Natural killer cell (primary cell): ENCODE measurements at regions not wholly inside any gene's neighbourhood (a gene's known extent, or its start where the extent isn't known, plus 50 kb on each side); places are given as distances from the start of the nearest gene placed in this dataset.

ENCODE experiments used
- ATAC-seq, 3 donors: fragments of 150-1000 bp in 2 of 3; fragments of 200-7000 bp in 1 of 3; cut with Tn5 transposase; 1 replicate in 1 of 3; 2 replicates in 2 of 3; pipeline ENCODE4 v1.10.0; 2021; ENCODE audit warnings: mild to moderate bottlenecking in 2 of 3, moderate library complexity in 2 of 3
- DNase-seq, 2 donors: peaks; one replicate each; pipeline versions ENCODE4 v3.0.0 to v3.0.0-alpha.2; 2013 to 2021; ENCODE audit warnings: mixed read lengths in 1 of 2
- H3K27ac ChIP-seq: one replicate; pipeline ENCODE4 v1.5.1; 2013; ENCODE audit warnings: mild to moderate bottlenecking, low read length
- H3K27me3 ChIP-seq: one replicate; pipeline ENCODE4 v1.6.1; 2013; ENCODE audit warnings: low read length; ENCODE audit not compliant: control insufficient read depth, insufficient read depth
- H3K36me3 ChIP-seq: one replicate; pipeline ENCODE4 v1.6.1; 2013; ENCODE audit warnings: low read length; ENCODE audit not compliant: control insufficient read depth, insufficient read depth
- H3K4me1 ChIP-seq: one replicate; pipeline ENCODE4 v1.6.1; 2013; ENCODE audit warnings: low read length; ENCODE audit not compliant: control insufficient read depth, insufficient read depth
- H3K4me3 ChIP-seq: one replicate; pipeline ENCODE4 v1.5.1; 2013; ENCODE audit warnings: low read length
- H3K9me3 ChIP-seq: one replicate; pipeline ENCODE4 v1.6.1; 2013; ENCODE audit warnings: low read length; ENCODE audit not compliant: control insufficient read depth, insufficient read depth
- H3K27ac Mint-ChIP-seq, 2 donors: one replicate each; pipeline ENCODE4 v1.8.0; 2022; ENCODE audit warnings: mild to moderate bottlenecking in 2 of 2, mixed read lengths in 2 of 2, moderate library complexity in 1 of 2
- H3K27me3 Mint-ChIP-seq, 2 donors: one replicate each; pipeline ENCODE4 v1.8.0; 2022; ENCODE audit warnings: low read depth in 2 of 2, mixed read lengths in 2 of 2
- H3K36me3 Mint-ChIP-seq: one replicate; pipeline ENCODE4 v1.8.0; 2022; ENCODE audit warnings: mixed read lengths
- H3K4me1 Mint-ChIP-seq, 2 donors: one replicate each; pipeline ENCODE4 v1.8.0; 2022; ENCODE audit warnings: mixed read lengths in 2 of 2
- H3K4me3 Mint-ChIP-seq: one replicate; pipeline ENCODE4 v1.8.0; 2022; ENCODE audit warnings: mild to moderate bottlenecking, moderate library complexity, mixed read lengths
- H3K9me3 Mint-ChIP-seq, 2 donors: one replicate each; pipeline ENCODE4 v1.8.0; 2022; ENCODE audit warnings: mixed read lengths in 2 of 2
- WGBS: methylation state at CpG from one replicate; pipeline ENCODE4 v1.1.7; 2013; ENCODE audit warnings: missing lambda C conversion rate; ENCODE audit not compliant: insufficient coverage; 5-methylcytosine and 5-hydroxymethylcytosine counted together
- intact Hi-C: fragments of 100-400 bp; cut with micrococcal nuclease; formaldehyde crosslinking; loops from one replicate; pipeline ENCODE4 v1.14.2; 2022
- TF ChIP-seq, protein P1 (sequence below): fragments of 200-600 bp; IDR thresholded peaks from one replicate; pipeline ENCODE4 v1.8.0; 2022; ENCODE audit warnings: antibody characterized with exemption

DNA sequence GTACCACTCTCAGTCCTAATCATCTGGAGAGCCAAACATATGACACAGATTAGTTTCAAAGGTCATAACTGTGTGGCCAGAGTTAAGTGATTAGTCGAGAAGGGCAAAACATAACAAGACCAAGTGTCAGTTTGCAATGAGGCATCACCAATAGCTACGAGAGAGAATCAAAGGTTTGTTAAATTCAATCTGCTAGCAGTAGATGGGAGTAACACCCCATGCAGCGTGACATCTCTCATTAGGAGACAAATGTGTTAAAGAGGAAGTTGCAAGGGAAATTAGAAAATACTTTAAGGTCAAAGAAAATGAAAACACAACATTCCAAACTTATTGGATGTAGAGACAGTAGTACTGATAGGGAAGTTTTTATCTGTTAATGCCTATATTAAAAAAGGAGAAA is 135.7 kb upstream of the SYT10 start:
- ATAC-seq, result no peak
- WGBS, result 45% methylated on average over 2 of the region's 3 CpGs
- Histone ChIP-seq H3K4me3 (no peak overlapping the region), H3K27me3 (no peaks in the 10 kb centered on the region), H3K27ac (no peak overlapping the region), H3K4me1 (no peaks in the 10 kb centered on the region), H3K36me3 (no peaks in the 10 kb centered on the region), H3K9me3 (no peaks in the 10 kb centered on the region)
- H3K36me3 Mint-ChIP-seq, result no peaks in the 10 kb centered on the region
- H3K27me3 Mint-ChIP-seq, result no peaks in the 10 kb centered on the region
- no peaks in the 10 kb centered on the region for H3K4me1 Mint-ChIP-seq
- no peak overlapping the region for H3K4me3 Mint-ChIP-seq
- H3K9me3 Mint-ChIP-seq, result peaks cover 5 to 11% of the 10 kb centered on the region in 2 donors
- no peak for DNase-seq
- intact Hi-C loops, result no loop called here
- H3K27ac Mint-ChIP-seq, result no peak overlapping the region
- TF ChIP-seq, protein P1, sequence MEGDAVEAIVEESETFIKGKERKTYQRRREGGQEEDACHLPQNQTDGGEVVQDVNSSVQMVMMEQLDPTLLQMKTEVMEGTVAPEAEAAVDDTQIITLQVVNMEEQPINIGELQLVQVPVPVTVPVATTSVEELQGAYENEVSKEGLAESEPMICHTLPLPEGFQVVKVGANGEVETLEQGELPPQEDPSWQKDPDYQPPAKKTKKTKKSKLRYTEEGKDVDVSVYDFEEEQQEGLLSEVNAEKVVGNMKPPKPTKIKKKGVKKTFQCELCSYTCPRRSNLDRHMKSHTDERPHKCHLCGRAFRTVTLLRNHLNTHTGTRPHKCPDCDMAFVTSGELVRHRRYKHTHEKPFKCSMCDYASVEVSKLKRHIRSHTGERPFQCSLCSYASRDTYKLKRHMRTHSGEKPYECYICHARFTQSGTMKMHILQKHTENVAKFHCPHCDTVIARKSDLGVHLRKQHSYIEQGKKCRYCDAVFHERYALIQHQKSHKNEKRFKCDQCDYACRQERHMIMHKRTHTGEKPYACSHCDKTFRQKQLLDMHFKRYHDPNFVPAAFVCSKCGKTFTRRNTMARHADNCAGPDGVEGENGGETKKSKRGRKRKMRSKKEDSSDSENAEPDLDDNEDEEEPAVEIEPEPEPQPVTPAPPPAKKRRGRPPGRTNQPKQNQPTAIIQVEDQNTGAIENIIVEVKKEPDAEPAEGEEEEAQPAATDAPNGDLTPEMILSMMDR, result no peak

DNA sequence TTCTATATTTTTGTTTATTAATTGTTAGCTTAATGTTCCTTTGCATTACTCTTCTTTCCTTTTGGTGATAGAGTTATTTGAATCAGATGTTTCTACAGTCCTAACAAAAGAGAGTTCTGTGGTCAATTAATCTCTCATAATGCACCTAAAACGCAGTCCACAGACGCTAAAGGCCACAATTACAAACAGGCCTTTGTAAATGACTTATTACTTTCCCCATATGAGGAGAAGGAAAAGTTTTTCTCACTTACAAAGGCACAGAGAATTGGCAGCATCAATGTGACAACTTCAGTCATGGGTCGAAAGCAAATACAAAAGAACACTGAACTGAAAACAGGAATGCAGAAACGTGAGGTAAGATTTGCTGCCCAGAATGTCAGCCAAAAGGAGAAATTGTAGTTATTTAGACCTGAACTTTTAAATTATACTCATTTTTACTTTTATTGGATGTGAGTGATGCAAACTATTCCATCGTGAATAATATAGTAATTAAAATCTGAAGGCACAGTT is 142.0 kb upstream of the SYT10 start:
- Mint-ChIP-seq H3K4me3 (no peak overlapping the region), H3K4me1 (no peaks in the 10 kb centered on the region), H3K27ac (no peak overlapping the region), H3K9me3 (peaks cover 5 to 8% of the 10 kb centered on the region in 2 donors), H3K27me3 (no peaks in the 10 kb centered on the region), H3K36me3 (no peaks in the 10 kb centered on the region)
- Histone ChIP-seq H3K27me3 (no peaks in the 10 kb centered on the region), H3K27ac (no peak overlapping the region), H3K9me3 (no peaks in the 10 kb centered on the region), H3K4me3 (no peak overlapping the region), H3K4me1 (no peaks in the 10 kb centered on the region), H3K36me3 (no peaks in the 10 kb centered on the region)
- WGBS, result 74% methylated on average over 2 of the region's 5 CpGs
- DNase-seq (no peak), ATAC-seq (no peak)
- intact Hi-C loops, result no loop called here
- TF ChIP-seq, protein P1, result no peak

DNA sequence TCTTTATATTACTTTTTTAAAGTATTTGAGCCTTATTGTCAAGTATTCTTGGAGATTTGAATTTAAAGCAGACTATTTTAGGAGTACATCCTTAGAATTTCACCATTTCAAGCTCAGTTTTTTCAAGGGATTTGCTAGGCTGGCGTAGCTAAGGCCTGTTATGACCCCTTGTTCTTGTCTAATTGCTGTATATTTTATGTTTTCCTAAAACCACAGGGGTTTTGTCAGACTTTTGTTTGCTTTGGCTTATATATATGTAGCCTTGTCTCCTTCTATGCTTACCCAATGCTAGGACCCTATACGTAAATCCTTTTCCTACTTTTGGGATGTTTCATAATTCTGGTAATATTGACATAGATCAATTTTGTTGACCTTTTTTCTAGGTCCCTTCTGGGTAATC is 147.0 kb upstream of the SYT10 start:
- H3K9me3 Mint-ChIP-seq, result peaks cover 9 to 12% of the 10 kb centered on the region in 2 donors
- no peaks in the 10 kb centered on the region for H3K36me3 ChIP-seq
- H3K4me1 Mint-ChIP-seq, result no peaks in the 10 kb centered on the region
- no peaks in the 10 kb centered on the region for H3K9me3 ChIP-seq
- H3K4me3 ChIP-seq, result no peak overlapping the region
- H3K4me1 ChIP-seq, result no peaks in the 10 kb centered on the region
- no peak overlapping the region for H3K27ac ChIP-seq
- no peaks in the 10 kb centered on the region for H3K27me3 ChIP-seq
- no peak overlapping the region for H3K27ac Mint-ChIP-seq
- no peak for DNase-seq
- H3K36me3 Mint-ChIP-seq, result no peaks in the 10 kb centered on the region
- no peak overlapping the region for H3K4me3 Mint-ChIP-seq
- no peak for ATAC-seq
- WGBS, result no CpG with 5 or more reads among the region's 2 CpGs
- no peaks in the 10 kb centered on the region for H3K27me3 Mint-ChIP-seq
- intact Hi-C loops, result no loop called here
- TF ChIP-seq, protein P1, result no peak

DNA sequence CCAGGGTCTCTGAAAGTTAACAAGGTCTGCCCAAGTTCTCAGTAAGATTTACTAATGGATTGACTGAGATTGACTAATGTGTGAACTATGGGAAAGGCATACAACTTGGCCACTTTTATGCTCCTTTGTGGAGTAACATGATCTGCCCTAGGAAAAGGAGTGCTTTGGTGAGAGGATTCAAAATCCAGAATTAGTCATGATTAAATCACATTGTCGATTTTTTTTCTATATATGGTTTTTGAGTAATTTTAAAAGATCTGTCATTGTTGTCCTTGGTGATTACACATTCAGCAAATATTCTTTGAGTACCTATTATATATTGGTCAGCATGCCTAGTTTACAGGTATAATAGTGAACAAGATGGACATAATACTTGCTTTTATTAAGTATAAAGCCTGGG is 147.7 kb upstream of the SYT10 start:
- intact Hi-C loops, result no loop called here
- H3K4me3 ChIP-seq, result no peak overlapping the region
- Mint-ChIP-seq H3K4me1 (no peaks in the 10 kb centered on the region), H3K9me3 (peaks cover 7 to 12% of the 10 kb centered on the region in 2 donors), H3K27me3 (no peaks in the 10 kb centered on the region), H3K27ac (no peak overlapping the region), H3K36me3 (no peaks in the 10 kb centered on the region), H3K4me3 (no peak overlapping the region)
- 89% methylated on average over 1 of the region's 1 CpG for WGBS
- H3K4me1 ChIP-seq, result no peaks in the 10 kb centered on the region
- no peaks in the 10 kb centered on the region for H3K27me3 ChIP-seq
- DNase-seq, result no peak
- ATAC-seq, result no peak
- H3K9me3 ChIP-seq, result no peaks in the 10 kb centered on the region
- TF ChIP-seq, protein P1, result no peak
- H3K36me3 ChIP-seq, result no peaks in the 10 kb centered on the region
- H3K27ac ChIP-seq, result no peak overlapping the region
